ENCODE measurements at regions not wholly inside any gene's neighbourhood (a gene's known extent, or its start where the extent isn't known, plus 50 kb on each side); places are given as distances from the start of the nearest gene placed in this dataset.

DNA sequence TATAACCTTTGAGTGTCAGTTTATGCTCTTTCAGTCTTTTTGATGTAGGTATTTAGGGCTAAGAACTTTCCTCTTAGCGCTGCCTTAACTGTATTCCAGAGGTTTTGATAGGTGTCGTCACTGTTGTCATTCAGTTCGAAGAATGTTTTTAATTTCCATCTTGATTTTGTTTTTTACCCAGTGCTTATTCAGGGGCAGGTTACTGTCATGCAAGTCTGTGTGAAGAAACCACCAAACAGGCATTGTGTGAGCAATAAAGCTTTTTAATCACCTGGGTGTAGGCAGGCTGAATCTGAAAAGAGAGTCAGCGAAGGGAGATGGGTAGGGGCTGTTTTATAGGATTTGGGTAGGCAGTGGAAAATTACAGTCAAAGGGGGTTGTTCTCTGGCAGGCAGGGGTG lies 142.0 kb upstream of the USP9Y start:
- DNase-seq (ENCODE audit: low spot score), result no peak

DNA sequence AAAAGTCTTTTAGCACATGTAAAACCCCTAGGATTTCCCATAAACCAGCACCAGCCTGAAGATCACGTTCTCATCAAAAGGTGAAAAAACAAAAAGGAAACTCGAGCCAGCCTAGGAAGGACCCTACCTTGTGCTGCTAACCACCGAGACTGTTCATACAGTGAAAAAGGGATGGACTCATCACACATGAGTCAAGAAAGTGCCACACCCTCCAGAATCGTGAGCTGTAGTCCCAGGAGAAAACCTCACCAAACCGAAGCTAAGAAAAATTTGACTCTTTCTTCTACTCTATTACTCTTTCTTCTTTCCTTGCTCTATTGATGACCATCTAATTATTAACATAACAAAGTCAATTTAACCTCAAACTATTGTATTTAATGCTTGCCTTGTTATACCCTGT lies 124.8 kb upstream of the USP9Y start:
- DNase-seq (ENCODE audit: low spot score), result no peak

DNA sequence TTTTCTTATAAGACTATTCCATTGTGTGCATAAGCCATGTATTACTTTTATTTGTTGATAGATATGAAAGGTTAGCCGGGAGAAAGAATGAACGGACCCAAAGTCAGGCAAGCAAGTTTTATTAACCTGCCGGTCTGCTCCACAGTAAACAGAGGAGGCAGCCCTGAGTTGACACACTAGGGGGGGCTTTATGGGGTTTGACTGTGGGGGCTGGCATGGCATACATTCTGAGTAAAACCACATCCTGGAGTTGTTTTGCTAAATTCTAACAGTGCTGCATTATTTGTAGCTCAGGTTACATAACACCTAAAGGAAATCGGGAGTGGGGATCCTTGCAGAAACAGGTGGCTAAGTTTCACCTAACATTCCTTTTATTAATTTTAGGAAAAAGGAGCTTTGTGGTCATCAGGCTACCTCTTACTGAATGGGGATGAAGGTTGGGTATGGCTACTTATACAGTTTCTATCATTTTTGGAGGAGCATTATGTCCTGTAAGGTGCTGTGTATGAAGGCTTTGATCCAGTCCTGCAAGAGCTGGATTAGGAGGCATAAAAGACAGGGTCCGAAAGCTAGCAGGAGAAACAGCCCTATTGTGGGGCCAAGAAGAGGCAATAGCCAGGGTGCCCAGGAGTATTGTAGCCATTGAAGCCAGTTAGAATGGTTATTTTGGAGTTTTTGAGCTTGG lies 107.4 kb upstream of the USP9Y start:
- DNase-seq (ENCODE audit: low spot score), result no peak

DNA sequence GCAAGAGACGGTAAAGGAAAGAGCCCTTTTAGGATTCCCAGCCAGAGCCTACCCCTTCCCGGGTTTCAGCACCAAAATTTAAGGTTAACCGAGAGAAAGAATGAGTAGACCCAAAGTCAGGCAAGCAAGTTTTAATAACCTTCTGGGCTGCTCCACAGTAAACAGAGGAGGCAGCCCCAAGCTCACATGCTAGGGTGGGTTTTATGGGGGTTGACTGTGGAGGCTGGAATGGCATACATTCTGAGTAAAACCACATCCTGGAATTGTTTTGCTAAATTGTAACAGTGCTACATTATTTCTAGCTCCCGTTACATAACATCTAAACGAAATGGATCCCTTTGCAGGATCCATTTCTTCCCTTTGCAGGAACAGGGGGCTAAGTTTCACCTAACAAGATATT lies 102.2 kb upstream of the USP9Y start:
- no peak for DNase-seq (ENCODE audit: low spot score)

DNA sequence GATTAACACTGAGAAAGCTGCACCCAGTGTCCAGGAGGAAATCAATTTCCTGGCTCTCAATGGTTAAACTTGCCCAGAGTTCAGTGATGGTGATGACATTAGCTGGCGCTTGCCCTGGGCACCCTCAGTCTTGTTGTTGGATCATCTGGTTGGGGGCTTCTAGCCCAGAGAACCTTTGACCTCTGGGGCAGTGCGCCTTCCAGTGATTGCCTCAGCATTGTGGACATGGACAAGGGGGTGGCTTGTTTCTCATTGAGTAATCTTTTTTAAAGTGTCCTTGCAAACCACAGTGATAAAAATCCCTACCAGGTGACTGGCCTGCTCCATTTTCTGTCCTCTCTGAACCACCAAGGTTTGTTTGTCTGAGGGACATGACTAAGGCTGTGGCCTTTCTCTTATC lies 95.6 kb upstream of the USP9Y start:
- no peak for DNase-seq (ENCODE audit: low spot score)

DNA sequence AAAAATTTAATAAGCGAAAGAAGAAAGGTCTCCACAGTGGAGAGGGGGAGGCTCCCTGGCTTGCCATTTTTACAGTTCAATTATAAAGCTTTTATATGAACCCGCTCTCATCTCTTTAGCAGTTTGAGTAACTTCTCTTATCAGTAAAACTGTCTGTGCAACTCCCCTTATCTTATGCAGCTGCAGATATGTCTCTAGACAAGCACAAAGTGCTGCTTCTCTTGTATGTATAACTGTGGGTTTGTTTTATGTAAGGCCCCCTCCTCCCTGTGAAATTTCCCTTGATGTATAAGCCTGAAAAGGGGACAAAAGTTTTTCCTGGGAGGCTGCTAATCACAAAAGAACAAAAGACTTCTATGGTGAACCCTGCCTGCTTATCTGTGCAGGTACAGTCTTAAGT lies 90.2 kb upstream of the USP9Y start:
- no peak for DNase-seq (ENCODE audit: low spot score)

DNA sequence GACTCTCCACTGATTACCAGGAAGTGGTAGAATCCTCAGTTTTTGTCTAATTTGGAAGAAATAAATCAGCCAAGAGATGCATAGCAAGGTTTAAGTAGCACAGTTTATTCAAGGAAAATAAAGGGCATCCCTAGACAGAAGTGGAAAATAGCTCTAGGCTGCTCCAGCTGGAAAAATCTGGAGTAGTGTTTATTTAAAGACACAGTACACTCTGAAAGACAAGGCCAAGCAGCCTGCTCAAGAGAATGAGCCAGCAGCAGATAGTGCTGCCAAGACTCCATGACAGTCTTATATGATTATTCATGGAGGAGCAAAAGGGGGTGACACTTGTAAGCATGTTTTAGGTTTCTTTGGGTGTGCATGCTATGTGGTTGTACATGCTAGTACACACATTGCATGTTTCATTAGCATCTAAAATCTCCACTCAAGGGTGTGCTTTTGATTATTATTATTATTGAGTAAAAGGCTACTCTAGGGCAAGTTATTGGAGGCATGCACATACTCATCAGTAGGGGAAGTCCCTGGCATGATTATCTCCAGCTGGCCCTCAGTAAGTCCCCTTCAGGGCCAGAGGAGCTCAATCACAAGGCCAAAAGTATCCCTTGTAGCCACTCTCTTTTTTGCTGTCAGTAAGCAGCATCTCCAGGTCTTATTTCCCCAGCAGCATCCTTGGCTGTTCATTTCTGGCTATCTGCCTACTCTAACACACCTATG lies 85.1 kb upstream of the USP9Y start:
- no peak for DNase-seq (ENCODE audit: low spot score)

DNA sequence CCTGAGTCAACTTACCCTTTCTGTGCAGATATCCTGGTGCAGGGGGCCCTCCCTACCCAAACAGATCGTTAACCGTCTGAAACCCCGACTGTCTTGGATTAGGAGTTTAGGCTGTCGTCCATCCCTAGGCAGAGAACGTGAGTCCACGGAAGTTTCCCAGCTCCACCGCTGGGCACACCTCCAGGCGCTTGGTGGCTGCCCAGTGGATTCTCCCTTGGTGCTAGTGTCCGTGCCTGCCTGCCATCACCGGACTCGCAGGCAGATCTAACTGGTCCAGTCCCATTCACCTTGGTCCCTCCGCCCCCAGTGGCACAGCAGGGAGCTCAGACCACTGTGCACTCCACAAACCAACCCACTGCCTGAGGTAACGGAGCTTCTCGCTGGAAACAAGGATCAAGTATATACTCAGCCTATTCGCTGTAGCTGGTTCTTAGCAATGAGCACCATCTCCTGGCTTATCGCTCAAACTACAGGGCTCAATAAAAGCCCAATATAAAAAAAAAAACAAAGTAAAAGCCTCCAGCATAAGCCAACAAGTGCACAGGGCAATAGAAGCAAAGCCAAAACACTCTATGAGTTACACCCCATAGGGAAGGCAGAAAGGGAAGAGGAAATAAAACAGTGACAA lies 79.5 kb upstream of the USP9Y start:
- peak; percentile 46 for DNase-seq (ENCODE audit: low spot score)

DNA sequence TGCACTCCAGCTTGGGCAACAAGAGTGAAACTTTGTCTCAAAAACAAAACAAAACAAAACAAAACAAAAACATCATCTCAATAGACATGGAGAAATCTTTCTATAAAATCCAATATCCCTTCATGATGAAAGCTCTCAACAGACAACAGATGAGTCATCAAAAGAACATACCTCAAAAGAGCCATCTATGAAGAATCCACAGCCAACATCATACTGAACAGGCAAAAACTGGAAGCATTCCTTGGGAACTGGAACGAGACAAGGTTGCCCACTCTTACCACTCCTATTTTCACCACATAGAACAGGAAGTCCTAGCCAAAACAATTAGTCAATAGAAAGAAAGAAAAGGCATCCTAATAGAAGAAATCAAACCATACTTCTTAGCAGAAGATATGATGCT lies 77.8 kb upstream of the USP9Y start:
- DNase-seq (ENCODE audit: low spot score), result no peak

DNA sequence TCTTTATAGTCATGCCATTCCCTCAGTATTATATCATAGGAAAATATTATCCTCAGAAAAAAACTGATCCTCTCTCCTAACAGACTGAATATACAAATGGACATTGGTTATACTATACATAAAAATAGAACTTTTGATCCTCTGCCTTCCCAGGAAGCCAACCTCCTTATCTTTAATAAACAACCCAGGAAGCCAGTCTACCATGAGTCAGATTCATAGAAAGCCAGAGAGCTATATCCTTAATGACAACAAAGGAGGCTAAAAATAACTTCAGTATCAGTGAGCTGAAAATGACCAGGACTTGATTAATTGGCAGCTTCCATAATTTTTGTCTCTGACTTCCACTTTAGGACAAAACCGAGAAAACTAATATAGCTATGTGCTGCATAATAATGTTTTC lies 58.0 kb upstream of the USP9Y start:
- DNase-seq (ENCODE audit: low spot score), result no peak

DNA sequence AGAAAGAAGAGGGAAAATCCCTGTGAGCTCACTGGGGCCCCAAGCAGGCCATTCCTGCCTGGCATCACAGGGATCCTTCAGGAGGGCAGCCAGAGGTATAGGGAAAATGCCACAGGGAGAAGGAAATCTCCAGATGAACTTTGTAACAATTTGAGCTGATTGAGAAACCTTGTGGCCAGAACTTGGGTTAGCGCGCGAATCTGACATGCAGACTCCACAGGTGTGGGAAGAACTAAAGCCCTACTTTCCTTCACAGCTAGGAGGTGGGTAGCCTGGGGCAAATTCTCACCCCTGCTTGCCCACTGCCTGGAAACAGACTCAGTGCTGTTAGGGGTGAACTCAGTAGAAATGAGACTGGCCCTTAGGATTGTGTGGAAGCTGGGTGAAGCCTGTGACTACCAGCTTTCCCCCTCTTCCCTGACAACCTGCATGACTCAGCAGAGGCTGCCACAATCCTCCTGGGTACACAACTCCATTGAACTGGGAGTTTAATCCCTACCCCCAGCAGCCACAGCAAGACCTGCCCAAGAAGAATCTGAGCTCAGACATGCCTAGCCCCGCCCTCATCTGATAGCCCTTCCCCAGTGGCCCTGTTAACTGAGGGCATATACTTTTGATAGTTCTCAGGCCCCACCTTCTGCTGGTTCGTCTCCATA lies 57.2 kb upstream of the USP9Y start:
- no peak for DNase-seq (ENCODE audit: low spot score)

DNA sequence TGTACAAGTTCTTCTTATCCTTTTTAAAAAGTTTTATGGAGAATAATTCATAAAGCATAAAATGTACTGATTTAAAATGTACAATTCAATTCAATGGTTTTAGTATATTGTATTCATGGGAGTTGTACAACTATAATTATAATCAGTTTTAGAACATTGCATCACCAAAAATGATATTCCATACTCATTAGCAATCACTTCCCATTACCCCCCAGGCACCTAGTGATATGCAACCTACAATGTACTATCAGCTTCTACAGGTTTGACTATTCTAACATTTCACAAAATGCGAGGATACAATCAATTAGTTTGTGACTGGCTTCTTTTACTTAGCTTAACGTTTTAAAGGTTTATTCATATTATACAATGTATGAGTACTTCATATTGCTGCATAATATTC lies 49.9 kb upstream of the USP9Y start:
- DNase-seq (ENCODE audit: low spot score), result no peak

Data from D341Med (cell line).